ENCODE measurements at regions not wholly inside any gene's neighbourhood (a gene's known extent, or its start where the extent isn't known, plus 50 kb on each side); places are given as distances from the start of the nearest gene placed in this dataset.

GRCh38 chr6:119908157-119908556, 558.6 kb upstream of the MAN1A1 start:
- Mint-ChIP-seq H3K27ac (no peak overlapping the region), H3K27me3 (ENCODE audit: low read depth) (no peaks in the 10 kb centered on the region; the same call in 1 of the 2 replicates), H3K9me3 (peaks cover 45% of the 10 kb centered on the region), H3K4me1 (peaks cover 4% of the 10 kb centered on the region), H3K4me3 (no peak overlapping the region), H3K36me3 (peaks cover 18% of the 10 kb centered on the region)
- no peak for TF ChIP-seq MAX (CRISPR knock-in tag; IDR thresholded peaks at IDR 0.05)
- TF ChIP-seq, protein P1, sequence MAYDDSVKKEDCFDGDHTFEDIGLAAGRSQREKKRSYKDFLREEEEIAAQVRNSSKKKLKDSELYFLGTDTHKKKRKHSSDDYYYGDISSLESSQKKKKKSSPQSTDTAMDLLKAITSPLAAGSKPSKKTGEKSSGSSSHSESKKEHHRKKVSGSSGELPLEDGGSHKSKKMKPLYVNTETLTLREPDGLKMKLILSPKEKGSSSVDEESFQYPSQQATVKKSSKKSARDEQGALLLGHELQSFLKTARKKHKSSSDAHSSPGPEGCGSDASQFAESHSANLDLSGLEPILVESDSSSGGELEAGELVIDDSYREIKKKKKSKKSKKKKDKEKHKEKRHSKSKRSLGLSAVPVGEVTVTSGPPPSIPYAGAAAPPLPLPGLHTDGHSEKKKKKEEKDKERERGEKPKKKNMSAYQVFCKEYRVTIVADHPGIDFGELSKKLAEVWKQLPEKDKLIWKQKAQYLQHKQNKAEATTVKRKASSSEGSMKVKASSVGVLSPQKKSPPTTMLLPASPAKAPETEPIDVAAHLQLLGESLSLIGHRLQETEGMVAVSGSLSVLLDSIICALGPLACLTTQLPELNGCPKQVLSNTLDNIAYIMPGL (CRISPR knock-in tag; IDR thresholded peaks at IDR 0.05) = no peak
- no peak for TF ChIP-seq ATF1 (CRISPR knock-in tag; IDR thresholded peaks at IDR 0.05)
- TF ChIP-seq ZBTB43 (CRISPR knock-in tag; IDR thresholded peaks at IDR 0.05) = no peak
- TF ChIP-seq ATF3 (CRISPR knock-in tag; conservative IDR thresholded peaks at IDR 0.05) = no peak
- TF ChIP-seq TP53 (CRISPR knock-in tag; IDR thresholded peaks at IDR 0.05) = no peak
- TF ChIP-seq SP1 (CRISPR knock-in tag; conservative IDR thresholded peaks at IDR 0.05) = no peak
- TF ChIP-seq, protein P2, sequence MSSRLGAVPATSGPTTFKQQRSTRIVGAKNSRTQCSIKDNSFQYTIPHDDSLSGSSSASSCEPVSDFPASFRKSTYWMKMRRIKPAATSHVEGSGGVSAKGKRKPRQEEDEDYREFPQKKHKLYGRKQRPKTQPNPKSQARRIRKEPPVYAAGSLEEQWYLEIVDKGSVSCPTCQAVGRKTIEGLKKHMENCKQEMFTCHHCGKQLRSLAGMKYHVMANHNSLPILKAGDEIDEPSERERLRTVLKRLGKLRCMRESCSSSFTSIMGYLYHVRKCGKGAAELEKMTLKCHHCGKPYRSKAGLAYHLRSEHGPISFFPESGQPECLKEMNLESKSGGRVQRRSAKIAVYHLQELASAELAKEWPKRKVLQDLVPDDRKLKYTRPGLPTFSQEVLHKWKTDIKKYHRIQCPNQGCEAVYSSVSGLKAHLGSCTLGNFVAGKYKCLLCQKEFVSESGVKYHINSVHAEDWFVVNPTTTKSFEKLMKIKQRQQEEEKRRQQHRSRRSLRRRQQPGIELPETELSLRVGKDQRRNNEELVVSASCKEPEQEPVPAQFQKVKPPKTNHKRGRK (CRISPR knock-in tag; IDR thresholded peaks at IDR 0.05; ENCODE audit: borderline replicate concordance) = no peak
- no peak for TF ChIP-seq FOXK1 (CRISPR knock-in tag; IDR thresholded peaks at IDR 0.05)
- TF ChIP-seq, protein P3, sequence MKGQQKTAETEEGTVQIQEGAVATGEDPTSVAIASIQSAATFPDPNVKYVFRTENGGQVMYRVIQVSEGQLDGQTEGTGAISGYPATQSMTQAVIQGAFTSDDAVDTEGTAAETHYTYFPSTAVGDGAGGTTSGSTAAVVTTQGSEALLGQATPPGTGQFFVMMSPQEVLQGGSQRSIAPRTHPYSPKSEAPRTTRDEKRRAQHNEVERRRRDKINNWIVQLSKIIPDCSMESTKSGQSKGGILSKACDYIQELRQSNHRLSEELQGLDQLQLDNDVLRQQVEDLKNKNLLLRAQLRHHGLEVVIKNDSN (CRISPR knock-in tag; IDR thresholded peaks at IDR 0.05) = no peak
- no peak for TF ChIP-seq ZNF263 (CRISPR knock-in tag; IDR thresholded peaks at IDR 0.05; ENCODE audit: low read depth)
- no peak for TF ChIP-seq CREB1 (CRISPR knock-in tag; IDR thresholded peaks at IDR 0.05)
- TF ChIP-seq IRF2 (CRISPR knock-in tag; IDR thresholded peaks at IDR 0.05; ENCODE audit: borderline replicate concordance, low read depth) = no peak
- no peak for TF ChIP-seq ESRRA (CRISPR knock-in tag; IDR thresholded peaks at IDR 0.05; ENCODE audit: borderline replicate concordance)
- no peak for TF ChIP-seq SMAD3 (CRISPR knock-in tag; IDR thresholded peaks at IDR 0.05; ENCODE audit: borderline replicate concordance)
- no peak for TF ChIP-seq KAT7 (CRISPR knock-in tag; IDR thresholded peaks at IDR 0.05; ENCODE audit: borderline replicate concordance)
- no peak for TF ChIP-seq FOXJ3 (CRISPR knock-in tag; IDR thresholded peaks at IDR 0.05; ENCODE audit: borderline replicate concordance)
- CTCF ChIA-PET = no interaction called here
- POLR2A ChIA-PET = no interaction called here
- ATAC-seq (no peak), DNase-seq (ENCODE audit: low spot score) (no peak)

- DNase-seq (ENCODE audit: low spot score) (no peak), ATAC-seq (no peak)
- H3K27ac Mint-ChIP-seq = no peak overlapping the region
- H3K27me3 Mint-ChIP-seq (ENCODE audit: low read depth) = no peaks in the 10 kb centered on the region; the same call in 1 of the 2 replicates
- H3K4me3 Mint-ChIP-seq = no peak overlapping the region
- ChIA-PET POLR2A (no interaction called here), CTCF (no interaction called here)
- peaks cover 10% of the 10 kb centered on the region for H3K4me1 Mint-ChIP-seq
- peaks cover 21% of the 10 kb centered on the region for H3K9me3 Mint-ChIP-seq
- H3K36me3 Mint-ChIP-seq = peaks cover 14% of the 10 kb centered on the region
- TF ChIP-seq CREB1 (CRISPR knock-in tag; IDR thresholded peaks at IDR 0.05) (no peak), GABPB1 (CRISPR knock-in tag; IDR thresholded peaks at IDR 0.05) (no peak), ZBTB21 (CRISPR knock-in tag; IDR thresholded peaks at IDR 0.05; ENCODE audit: borderline replicate concordance) (no peak), ATF2 (CRISPR knock-in tag; IDR thresholded peaks at IDR 0.05; ENCODE audit: borderline replicate concordance, low read depth) (no peak), MXD4 (CRISPR knock-in tag; IDR thresholded peaks at IDR 0.05; ENCODE audit: borderline replicate concordance) (no peak), RORB (CRISPR knock-in tag; IDR thresholded peaks at IDR 0.05) (no peak)
- TF ChIP-seq, protein P4, sequence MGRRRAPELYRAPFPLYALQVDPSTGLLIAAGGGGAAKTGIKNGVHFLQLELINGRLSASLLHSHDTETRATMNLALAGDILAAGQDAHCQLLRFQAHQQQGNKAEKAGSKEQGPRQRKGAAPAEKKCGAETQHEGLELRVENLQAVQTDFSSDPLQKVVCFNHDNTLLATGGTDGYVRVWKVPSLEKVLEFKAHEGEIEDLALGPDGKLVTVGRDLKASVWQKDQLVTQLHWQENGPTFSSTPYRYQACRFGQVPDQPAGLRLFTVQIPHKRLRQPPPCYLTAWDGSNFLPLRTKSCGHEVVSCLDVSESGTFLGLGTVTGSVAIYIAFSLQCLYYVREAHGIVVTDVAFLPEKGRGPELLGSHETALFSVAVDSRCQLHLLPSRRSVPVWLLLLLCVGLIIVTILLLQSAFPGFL (CRISPR knock-in tag; IDR thresholded peaks at IDR 0.05; ENCODE audit: borderline replicate concordance) = no peak
These were observed 553.1 kb upstream of the MAN1A1 start for GRCh38 chr6:119902681-119903080.
